Prostate gland (tissue), 2 donors: ENCODE measurements at regions not wholly inside any gene's neighbourhood (a gene's known extent, or its start where the extent isn't known, plus 50 kb on each side); places are given as distances from the start of the nearest gene placed in this dataset.

Experiments
- POLR2A ChIP-seq: fragments of 450-650 bp; IDR thresholded peaks from one replicate; pipeline ENCODE4 v1.6.1; 2016; ENCODE audit warnings: antibody characterized with exemption, mild to moderate bottlenecking
- TF ChIP-seq, protein P1 (sequence below), 4 experiments: fragments of 200-600 bp in 2 of 4; fragments of 450-650 bp in 2 of 4; sonication (generic) in 2 of 4; IDR thresholded peaks; 1 replicate in 3 of 4; 2 replicates in 1 of 4; pipeline ENCODE4 v1.5.1; 2016 to 2019; ENCODE audit warnings: antibody characterized with exemption in 4 of 4, mild to moderate bottlenecking in 2 of 4, moderate library complexity in 2 of 4

- TF ChIP-seq, protein P1, sequence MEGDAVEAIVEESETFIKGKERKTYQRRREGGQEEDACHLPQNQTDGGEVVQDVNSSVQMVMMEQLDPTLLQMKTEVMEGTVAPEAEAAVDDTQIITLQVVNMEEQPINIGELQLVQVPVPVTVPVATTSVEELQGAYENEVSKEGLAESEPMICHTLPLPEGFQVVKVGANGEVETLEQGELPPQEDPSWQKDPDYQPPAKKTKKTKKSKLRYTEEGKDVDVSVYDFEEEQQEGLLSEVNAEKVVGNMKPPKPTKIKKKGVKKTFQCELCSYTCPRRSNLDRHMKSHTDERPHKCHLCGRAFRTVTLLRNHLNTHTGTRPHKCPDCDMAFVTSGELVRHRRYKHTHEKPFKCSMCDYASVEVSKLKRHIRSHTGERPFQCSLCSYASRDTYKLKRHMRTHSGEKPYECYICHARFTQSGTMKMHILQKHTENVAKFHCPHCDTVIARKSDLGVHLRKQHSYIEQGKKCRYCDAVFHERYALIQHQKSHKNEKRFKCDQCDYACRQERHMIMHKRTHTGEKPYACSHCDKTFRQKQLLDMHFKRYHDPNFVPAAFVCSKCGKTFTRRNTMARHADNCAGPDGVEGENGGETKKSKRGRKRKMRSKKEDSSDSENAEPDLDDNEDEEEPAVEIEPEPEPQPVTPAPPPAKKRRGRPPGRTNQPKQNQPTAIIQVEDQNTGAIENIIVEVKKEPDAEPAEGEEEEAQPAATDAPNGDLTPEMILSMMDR (IDR thresholded peaks at IDR 0.05): no peak
- TF ChIP-seq POLR2A: no peak
Measured at GRCh38 chr6:91751526-91751925, 1164.7 kb upstream of the MAP3K7 start.
